Neural cell (in vitro differentiated cells): ENCODE measurements at regions not wholly inside any gene's neighbourhood (a gene's known extent, or its start where the extent isn't known, plus 50 kb on each side); places are given as distances from the start of the nearest gene placed in this dataset.

Source experiments
- H2AFZ ChIP-seq: fragments of 200-600, 300-800 bp; sonication (generic), shearing (Covaris generic); 2 replicates; pipeline ENCODE4 v1.6.0; 2014; ENCODE audit warnings: low read depth, mild to moderate bottlenecking, antibody characterized with exemption, low read length, moderate library complexity
- H3F3A ChIP-seq: fragments of 200-600 bp; shearing (Covaris generic); 2 replicates; pipeline ENCODE4 v1.6.1; 2016; ENCODE audit warnings: mild to moderate bottlenecking, moderate library complexity, mixed read lengths, antibody characterized with exemption, low read length; ENCODE audit not compliant: insufficient read depth, poor library complexity, severe bottlenecking
- H3K27ac ChIP-seq: fragments of 200-600, 300-800 bp; sonication (generic), shearing (Covaris generic); 2 replicates; pipeline ENCODE4 v1.5.1; 2014; ENCODE audit warnings: mild to moderate bottlenecking, low read length, moderate library complexity
- H3K27me3 ChIP-seq: fragments of 300-800, 200-600 bp; sonication (generic), shearing (Covaris generic); 2 replicates; pipeline ENCODE4 v1.6.0; 2014; ENCODE audit warnings: mild to moderate bottlenecking, low read depth, low read length, moderate library complexity; ENCODE audit not compliant: insufficient read depth
- H3K36me3 ChIP-seq: fragments of 300-800, 200-600 bp; sonication (generic), shearing (Covaris generic); 2 replicates; pipeline ENCODE4 v1.5.1; 2014; ENCODE audit warnings: mild to moderate bottlenecking, antibody characterized with exemption, low read length, moderate library complexity; ENCODE audit not compliant: insufficient read depth
- H3K4me2 ChIP-seq: fragments of 300-800, 200-600 bp; sonication (generic), shearing (Covaris generic); 2 replicates; pipeline ENCODE4 v1.6.0; 2014; ENCODE audit warnings: mild to moderate bottlenecking, low read length
- H3K4me3 ChIP-seq: fragments of 300-800, 200-600 bp; sonication (generic), shearing (Covaris generic); 2 replicates; pipeline ENCODE4 v1.5.1; 2014; ENCODE audit warnings: mild to moderate bottlenecking, low read length, moderate library complexity
- H3K79me2 ChIP-seq: fragments of 200-600 bp; shearing (Covaris generic); replicated peaks from 2 replicates; pipeline ENCODE4 v1.6.0; 2014; ENCODE audit warnings: mild to moderate bottlenecking, low read length, moderate library complexity; ENCODE audit not compliant: insufficient read depth
- H3K9ac ChIP-seq: fragments of 300-800, 200-600 bp; sonication (generic), shearing (Covaris generic); 2 replicates; pipeline ENCODE4 v1.6.1; 2016; ENCODE audit warnings: mild to moderate bottlenecking, low read length, mixed read lengths
- H3K9me2 ChIP-seq: fragments of 200-600 bp; shearing (Covaris generic); 2 replicates; pipeline ENCODE4 v1.6.1; 2016; ENCODE audit warnings: mild to moderate bottlenecking, low read length, mixed read lengths; ENCODE audit not compliant: insufficient read depth
- H3K9me3 ChIP-seq: fragments of 200-600, 300-800 bp; sonication (generic), shearing (Covaris generic); 2 replicates; pipeline ENCODE4 v1.6.1; 2016; ENCODE audit warnings: mild to moderate bottlenecking, mixed run types, low read length, moderate library complexity, mixed read lengths
- H4K20me1 ChIP-seq: fragments of 200-600 bp; shearing (Covaris generic); 2 replicates; pipeline ENCODE4 v1.6.1; 2016; ENCODE audit warnings: mild to moderate bottlenecking, mixed run types; ENCODE audit not compliant: insufficient read depth
- EP300 ChIP-seq: fragments of 450-650 bp; conservative IDR thresholded peaks from 2 replicates; pipeline ENCODE4 v1.6.1; 2014; ENCODE audit warnings: antibody characterized with exemption, mild to moderate bottlenecking, moderate library complexity; ENCODE audit not compliant: poor library complexity, severe bottlenecking
- EZH2 ChIP-seq: fragments of 200-600, 300-800 bp; shearing (Covaris generic), sonication (generic); IDR thresholded peaks from 2 replicates; pipeline ENCODE4 v1.6.1; 2014; ENCODE audit warnings: antibody characterized with exemption, low read length, borderline replicate concordance, mild to moderate bottlenecking; ENCODE audit not compliant: insufficient read depth, poor library complexity, severe bottlenecking
- MXI1 ChIP-seq: fragments of 450-650 bp; conservative IDR thresholded peaks from 2 replicates; pipeline ENCODE4 v1.6.1; 2014; ENCODE audit warnings: antibody characterized with exemption, mild to moderate bottlenecking; ENCODE audit not compliant: poor library complexity, severe bottlenecking
- POLR2AphosphoS5 ChIP-seq: IDR thresholded peaks from 2 replicates; pipeline ENCODE4 v1.6.1; 2012
- RAD21 ChIP-seq: fragments of 450-650 bp; conservative IDR thresholded peaks from 2 replicates; pipeline ENCODE4 v1.6.1; 2014; ENCODE audit warnings: antibody characterized with exemption, mild to moderate bottlenecking, moderate library complexity
- SMC3 ChIP-seq: fragments of 450-650 bp; conservative IDR thresholded peaks from 2 replicates; pipeline ENCODE4 v1.6.1; 2014; ENCODE audit warnings: antibody characterized with exemption, mild to moderate bottlenecking, moderate library complexity; ENCODE audit not compliant: poor library complexity
- TAF1 ChIP-seq: IDR thresholded peaks from 2 replicates; pipeline ENCODE4 v1.6.1; 2012; ENCODE audit warnings: low read depth
- TF ChIP-seq, protein P1 (sequence below): IDR thresholded peaks from 2 replicates; pipeline ENCODE4 v1.6.1; 2012; ENCODE audit warnings: borderline replicate concordance
- TF ChIP-seq, protein P2 (sequence below): fragments of 450-650 bp; IDR thresholded peaks from 2 replicates; pipeline ENCODE4 v1.5.1; 2014; ENCODE audit warnings: antibody characterized with exemption, mild to moderate bottlenecking, moderate library complexity; ENCODE audit not compliant: poor library complexity, severe bottlenecking

DNA sequence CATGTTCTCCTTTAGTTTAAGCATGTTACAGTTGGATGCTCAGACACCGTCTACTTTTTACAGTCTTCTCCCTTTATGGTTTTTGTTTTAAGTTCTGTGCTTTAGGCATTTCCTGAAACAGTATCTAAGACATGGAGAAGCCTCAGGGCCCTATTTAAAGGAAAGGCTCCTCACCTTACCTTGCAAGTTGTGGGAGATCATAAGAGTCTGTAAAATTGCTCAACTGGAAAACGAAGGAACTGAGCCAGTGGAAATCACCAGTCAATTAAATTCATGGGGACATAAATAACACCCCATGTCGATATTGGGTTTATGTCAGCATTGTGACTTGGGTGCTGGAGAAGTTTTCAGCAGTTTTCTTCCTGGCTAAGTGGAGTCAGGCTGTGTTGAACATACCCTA is 239.2 kb downstream of the KIF4B start:
- H3K4me3 ChIP-seq = no peak overlapping the region
- H3K4me2 ChIP-seq = no peak overlapping the region
- no peaks in the 10 kb centered on the region for H3K9me3 ChIP-seq
- H4K20me1 ChIP-seq = no peaks in the 10 kb centered on the region
- H3K27me3 ChIP-seq = no peaks in the 10 kb centered on the region
- H3K9me2 ChIP-seq = no peaks in the 10 kb centered on the region
- TF ChIP-seq POLR2AphosphoS5 (no peak), EP300 (no peak)
- TF ChIP-seq, protein P1, sequence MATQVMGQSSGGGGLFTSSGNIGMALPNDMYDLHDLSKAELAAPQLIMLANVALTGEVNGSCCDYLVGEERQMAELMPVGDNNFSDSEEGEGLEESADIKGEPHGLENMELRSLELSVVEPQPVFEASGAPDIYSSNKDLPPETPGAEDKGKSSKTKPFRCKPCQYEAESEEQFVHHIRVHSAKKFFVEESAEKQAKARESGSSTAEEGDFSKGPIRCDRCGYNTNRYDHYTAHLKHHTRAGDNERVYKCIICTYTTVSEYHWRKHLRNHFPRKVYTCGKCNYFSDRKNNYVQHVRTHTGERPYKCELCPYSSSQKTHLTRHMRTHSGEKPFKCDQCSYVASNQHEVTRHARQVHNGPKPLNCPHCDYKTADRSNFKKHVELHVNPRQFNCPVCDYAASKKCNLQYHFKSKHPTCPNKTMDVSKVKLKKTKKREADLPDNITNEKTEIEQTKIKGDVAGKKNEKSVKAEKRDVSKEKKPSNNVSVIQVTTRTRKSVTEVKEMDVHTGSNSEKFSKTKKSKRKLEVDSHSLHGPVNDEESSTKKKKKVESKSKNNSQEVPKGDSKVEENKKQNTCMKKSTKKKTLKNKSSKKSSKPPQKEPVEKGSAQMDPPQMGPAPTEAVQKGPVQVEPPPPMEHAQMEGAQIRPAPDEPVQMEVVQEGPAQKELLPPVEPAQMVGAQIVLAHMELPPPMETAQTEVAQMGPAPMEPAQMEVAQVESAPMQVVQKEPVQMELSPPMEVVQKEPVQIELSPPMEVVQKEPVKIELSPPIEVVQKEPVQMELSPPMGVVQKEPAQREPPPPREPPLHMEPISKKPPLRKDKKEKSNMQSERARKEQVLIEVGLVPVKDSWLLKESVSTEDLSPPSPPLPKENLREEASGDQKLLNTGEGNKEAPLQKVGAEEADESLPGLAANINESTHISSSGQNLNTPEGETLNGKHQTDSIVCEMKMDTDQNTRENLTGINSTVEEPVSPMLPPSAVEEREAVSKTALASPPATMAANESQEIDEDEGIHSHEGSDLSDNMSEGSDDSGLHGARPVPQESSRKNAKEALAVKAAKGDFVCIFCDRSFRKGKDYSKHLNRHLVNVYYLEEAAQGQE = no peak
- H3K9ac ChIP-seq = no peak overlapping the region
- H2AFZ ChIP-seq = no peak overlapping the region
- no peaks in the 10 kb centered on the region for H3K36me3 ChIP-seq
- H3K79me2 ChIP-seq = no peaks in the 10 kb centered on the region
- no peaks in the 10 kb centered on the region for H3F3A ChIP-seq
- no peak overlapping the region for H3K27ac ChIP-seq

DNA sequence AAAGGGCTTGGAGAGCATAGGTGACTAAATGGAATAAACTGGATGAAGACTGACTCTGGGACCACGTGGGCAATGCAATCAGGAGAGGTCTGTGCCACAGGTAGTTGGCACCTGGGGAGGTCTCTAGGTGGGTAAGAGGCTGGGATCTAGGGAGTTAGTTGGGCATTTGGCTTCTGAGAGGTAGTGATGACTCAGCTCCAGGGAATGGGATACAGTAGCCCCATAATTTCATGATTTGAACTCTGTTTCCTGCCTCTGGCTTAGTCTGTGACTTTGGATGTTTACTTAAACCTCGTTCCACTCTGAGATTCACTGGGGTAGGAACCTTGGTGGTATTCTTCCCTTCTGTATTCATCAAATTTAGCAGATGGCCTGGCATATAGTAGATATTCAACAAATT is 240.8 kb downstream of the KIF4B start:
- TF ChIP-seq RAD21 (no peak), EP300 (no peak), SMC3 (no peak), MXI1 (no peak)
- TF ChIP-seq, protein P1 = no peak
- no peaks in the 10 kb centered on the region for H3K9me2 ChIP-seq

DNA sequence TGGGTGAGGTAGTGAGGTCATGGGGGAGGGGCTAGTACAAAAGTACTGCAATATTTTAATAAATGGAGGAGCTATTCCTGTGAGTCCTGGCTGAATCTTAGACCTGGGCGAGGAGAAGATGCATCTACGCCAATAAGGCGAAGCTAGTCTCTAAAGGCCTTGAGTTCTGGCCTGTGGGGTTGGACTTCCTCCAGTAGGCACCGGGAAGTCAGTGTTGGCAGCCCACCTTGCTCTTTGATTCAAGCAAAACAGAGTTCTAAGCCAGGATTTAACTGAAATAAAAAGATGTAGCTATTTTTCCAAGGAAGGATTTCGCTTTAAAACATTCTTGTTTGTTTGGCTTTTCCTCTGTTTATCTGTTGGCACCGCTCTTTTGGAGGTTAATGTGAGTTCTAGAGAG is 244.6 kb downstream of the KIF4B start:
- no peaks in the 10 kb centered on the region for H3K36me3 ChIP-seq
- no peak overlapping the region for H3K9ac ChIP-seq
- no peaks in the 10 kb centered on the region for H3K79me2 ChIP-seq
- H4K20me1 ChIP-seq = no peaks in the 10 kb centered on the region
- H3F3A ChIP-seq = no peaks in the 10 kb centered on the region
- H2AFZ ChIP-seq = no peak overlapping the region
- H3K9me3 ChIP-seq = no peaks in the 10 kb centered on the region
- H3K4me3 ChIP-seq = no peak overlapping the region
- H3K27me3 ChIP-seq = no peaks in the 10 kb centered on the region
- no peak for TF ChIP-seq TAF1
- TF ChIP-seq, protein P2, sequence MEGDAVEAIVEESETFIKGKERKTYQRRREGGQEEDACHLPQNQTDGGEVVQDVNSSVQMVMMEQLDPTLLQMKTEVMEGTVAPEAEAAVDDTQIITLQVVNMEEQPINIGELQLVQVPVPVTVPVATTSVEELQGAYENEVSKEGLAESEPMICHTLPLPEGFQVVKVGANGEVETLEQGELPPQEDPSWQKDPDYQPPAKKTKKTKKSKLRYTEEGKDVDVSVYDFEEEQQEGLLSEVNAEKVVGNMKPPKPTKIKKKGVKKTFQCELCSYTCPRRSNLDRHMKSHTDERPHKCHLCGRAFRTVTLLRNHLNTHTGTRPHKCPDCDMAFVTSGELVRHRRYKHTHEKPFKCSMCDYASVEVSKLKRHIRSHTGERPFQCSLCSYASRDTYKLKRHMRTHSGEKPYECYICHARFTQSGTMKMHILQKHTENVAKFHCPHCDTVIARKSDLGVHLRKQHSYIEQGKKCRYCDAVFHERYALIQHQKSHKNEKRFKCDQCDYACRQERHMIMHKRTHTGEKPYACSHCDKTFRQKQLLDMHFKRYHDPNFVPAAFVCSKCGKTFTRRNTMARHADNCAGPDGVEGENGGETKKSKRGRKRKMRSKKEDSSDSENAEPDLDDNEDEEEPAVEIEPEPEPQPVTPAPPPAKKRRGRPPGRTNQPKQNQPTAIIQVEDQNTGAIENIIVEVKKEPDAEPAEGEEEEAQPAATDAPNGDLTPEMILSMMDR = no peak
- TF ChIP-seq EZH2 = no peak
- no peak for TF ChIP-seq SMC3
- TF ChIP-seq, protein P1 = no peak
- TF ChIP-seq MXI1 = no peak
- TF ChIP-seq EP300 = no peak
- TF ChIP-seq POLR2AphosphoS5 = no peak
- TF ChIP-seq RAD21 = no peak
- no peaks in the 10 kb centered on the region for H3K9me2 ChIP-seq
- no peak overlapping the region for H3K27ac ChIP-seq
- no peak overlapping the region for H3K4me2 ChIP-seq

More for the DNA sequence above, 240.8 kb downstream of the KIF4B start:
- Histone ChIP-seq H3K79me2 (no peaks in the 10 kb centered on the region), H2AFZ (no peak overlapping the region), H3K36me3 (no peaks in the 10 kb centered on the region), H4K20me1 (no peaks in the 10 kb centered on the region), H3K9me3 (no peaks in the 10 kb centered on the region), H3F3A (no peaks in the 10 kb centered on the region), H3K4me3 (no peak overlapping the region), H3K9ac (no peak overlapping the region), H3K4me2 (no peak overlapping the region), H3K27ac (no peak overlapping the region), H3K27me3 (no peaks in the 10 kb centered on the region)
